Stomach (tissue), 8 donors: ENCODE measurements at regions not wholly inside any gene's neighbourhood (a gene's known extent, or its start where the extent isn't known, plus 50 kb on each side); places are given as distances from the start of the nearest gene placed in this dataset.

Experiments used
- DNase-seq, 2 donors: peaks; one replicate each; pipeline versions ENCODE4 v3.0.0 to v3.0.0-alpha.2; 2013 to 2019
- H3K27ac ChIP-seq, 5 donors: fragments of 200-600 bp in 4 of 5; sonication (generic) in 4 of 5; one replicate each; pipeline ENCODE4 v1.5.1; 2013 to 2019; ENCODE audit warnings: mild to moderate bottlenecking in 1 of 5, moderate library complexity in 1 of 5
- H3K27me3 ChIP-seq, 3 donors: fragments of 200-600 bp; sonication (generic); one replicate each; pipeline ENCODE4 v1.5.1; 2017 to 2019; ENCODE audit warnings: mixed run types in 1 of 3
- H3K36me3 ChIP-seq, 4 donors: fragments of 200-600 bp; sonication (generic); 1 replicate in 3 of 4; 2 replicates in 1 of 4; pipeline ENCODE4 v1.5.1; 2016 to 2019
- H3K4me1 ChIP-seq, 4 donors: fragments of 200-600 bp; sonication (generic); one replicate each; pipeline ENCODE4 v1.5.1; 2016 to 2019
- H3K4me3 ChIP-seq, 4 donors: fragments of 200-600 bp; sonication (generic) in 3 of 4; one replicate each; pipeline ENCODE4 v1.5.1; 2016 to 2019; ENCODE audit warnings: mild to moderate bottlenecking in 1 of 4
- H3K9me3 ChIP-seq, 4 donors: fragments of 200-600 bp; sonication (generic); one replicate each; pipeline ENCODE4 v1.5.1; 2016 to 2019
- EP300 ChIP-seq: sonication (generic); formaldehyde crosslinking; IDR thresholded peaks from one replicate; pipeline ENCODE4 v1.6.1; 2017; ENCODE audit warnings: antibody characterized with exemption
- POLR2A ChIP-seq, 4 donors: fragments of 450-650 bp; IDR thresholded peaks; one replicate each; pipeline ENCODE4 v1.6.1; 2016; ENCODE audit warnings: antibody characterized with exemption in 4 of 4, control low read depth in 2 of 4, mild to moderate bottlenecking in 1 of 4, moderate library complexity in 1 of 4
- POLR2AphosphoS5 ChIP-seq, 3 donors: sonication (generic); formaldehyde crosslinking; IDR thresholded peaks; one replicate each; pipeline ENCODE4 v1.6.1; 2016; ENCODE audit warnings: antibody characterized with exemption in 3 of 3
- WGBS, 5 donors: extraction: QIAGEN DNeasy Blood & Tissue Kit in 3 of 5; methylation state at CpG; one replicate each; pipeline versions ENCODE4 v1.1.5 to v1.1.7; 2013 to 2018; 5-methylcytosine and 5-hydroxymethylcytosine counted together
- intact Hi-C: fragments of 100-400 bp; cut with DNase I; formaldehyde crosslinking; loops from one replicate; pipeline ENCODE4 v1.15.1; 2023; ENCODE audit warnings: low total_unique reads
- TF ChIP-seq, protein P1 (sequence below), 7 experiments: fragments of 450-650 bp in 4 of 7; fragments of 200-600 bp in 3 of 7; sonication (generic) in 3 of 7; IDR thresholded peaks; one replicate each; pipeline ENCODE4 v1.5.1; 2016 to 2019; ENCODE audit warnings: antibody characterized with exemption in 7 of 7, control low read depth in 2 of 7, mild to moderate bottlenecking in 1 of 7
- donor health status: healthy with polysubstance abuse.
- donor health status: Bipolar disorder and iron deficiency.
- donor health status: healthy.

DNA sequence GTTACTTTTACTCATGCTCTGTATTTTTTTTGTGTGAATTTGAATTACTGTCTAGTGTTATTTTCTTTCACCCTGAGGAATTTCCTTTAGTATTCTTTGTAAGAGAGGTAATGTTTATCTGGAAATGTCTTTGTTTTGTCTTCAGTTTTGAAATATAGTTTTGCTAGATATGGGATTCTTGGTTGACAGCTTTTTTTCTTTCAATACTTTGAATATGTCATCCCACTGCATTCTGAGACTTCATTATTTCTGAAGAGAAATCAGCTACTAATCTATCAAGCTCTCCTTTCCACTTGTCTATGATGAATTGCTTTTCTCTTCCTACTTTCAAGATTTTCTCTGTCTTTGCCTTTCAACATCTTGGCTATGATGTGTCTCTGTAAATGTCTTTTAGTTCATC lies 217.0 kb upstream of the CASK start:
- TF ChIP-seq POLR2A (IDR thresholded peaks at IDR 0.05) (no peak), EP300 (no peak), POLR2AphosphoS5 (IDR thresholded peaks at IDR 0.05) (no peak)
- TF ChIP-seq, protein P1, sequence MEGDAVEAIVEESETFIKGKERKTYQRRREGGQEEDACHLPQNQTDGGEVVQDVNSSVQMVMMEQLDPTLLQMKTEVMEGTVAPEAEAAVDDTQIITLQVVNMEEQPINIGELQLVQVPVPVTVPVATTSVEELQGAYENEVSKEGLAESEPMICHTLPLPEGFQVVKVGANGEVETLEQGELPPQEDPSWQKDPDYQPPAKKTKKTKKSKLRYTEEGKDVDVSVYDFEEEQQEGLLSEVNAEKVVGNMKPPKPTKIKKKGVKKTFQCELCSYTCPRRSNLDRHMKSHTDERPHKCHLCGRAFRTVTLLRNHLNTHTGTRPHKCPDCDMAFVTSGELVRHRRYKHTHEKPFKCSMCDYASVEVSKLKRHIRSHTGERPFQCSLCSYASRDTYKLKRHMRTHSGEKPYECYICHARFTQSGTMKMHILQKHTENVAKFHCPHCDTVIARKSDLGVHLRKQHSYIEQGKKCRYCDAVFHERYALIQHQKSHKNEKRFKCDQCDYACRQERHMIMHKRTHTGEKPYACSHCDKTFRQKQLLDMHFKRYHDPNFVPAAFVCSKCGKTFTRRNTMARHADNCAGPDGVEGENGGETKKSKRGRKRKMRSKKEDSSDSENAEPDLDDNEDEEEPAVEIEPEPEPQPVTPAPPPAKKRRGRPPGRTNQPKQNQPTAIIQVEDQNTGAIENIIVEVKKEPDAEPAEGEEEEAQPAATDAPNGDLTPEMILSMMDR (IDR thresholded peaks at IDR 0.05) = no peak
- no peaks in the 10 kb centered on the region for H3K36me3 ChIP-seq
- no peaks in the 10 kb centered on the region for H3K4me1 ChIP-seq
- H3K27ac ChIP-seq = no peak overlapping the region
- no peak for DNase-seq
- peaks cover 0 to 24% (median 11%) of the 10 kb centered on the region in 4 donors for H3K9me3 ChIP-seq
- H3K4me3 ChIP-seq = no peak overlapping the region
- intact Hi-C loops = no loop called here
- no peaks in the 10 kb centered on the region for H3K27me3 ChIP-seq

DNA sequence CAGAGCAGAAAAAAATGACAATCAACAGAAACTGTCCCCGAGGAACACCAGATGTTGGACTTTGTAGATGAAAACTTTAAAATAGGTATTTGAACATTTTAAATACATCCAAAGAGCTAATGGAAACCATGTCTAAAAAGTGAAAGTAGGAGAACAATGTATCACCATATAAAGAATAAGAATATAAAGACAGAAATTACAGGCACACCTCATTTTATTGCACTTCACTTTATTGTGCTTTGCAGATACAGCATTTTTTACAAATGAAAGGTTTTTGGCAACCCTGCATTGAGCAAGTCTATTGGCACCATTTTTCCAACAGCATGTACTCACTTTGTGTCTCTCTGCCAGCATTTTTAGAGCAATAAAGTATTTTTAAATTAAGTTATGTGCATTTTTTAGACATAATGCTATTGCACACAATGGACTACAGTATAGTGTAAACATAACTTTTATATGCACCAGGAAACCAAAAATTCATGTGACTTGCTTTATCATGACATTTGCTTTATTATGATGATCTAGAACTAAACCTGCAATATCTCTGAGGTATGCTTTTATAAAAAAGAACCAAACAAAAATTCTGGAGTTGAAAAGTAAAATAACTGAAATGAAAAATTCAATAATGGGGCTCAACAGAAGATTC lies 212.4 kb upstream of the CASK start:
- Histone ChIP-seq H3K36me3 (no peaks in the 10 kb centered on the region), H3K27me3 (no peaks in the 10 kb centered on the region), H3K27ac (no peak overlapping the region), H3K9me3 (peaks cover 0 to 24% (median 11%) of the 10 kb centered on the region in 4 donors), H3K4me1 (no peaks in the 10 kb centered on the region), H3K4me3 (no peak overlapping the region)
- intact Hi-C loops = no loop called here
- TF ChIP-seq EP300 = no peak
- TF ChIP-seq, protein P1 (IDR thresholded peaks at IDR 0.05) = no peak
- no peak for TF ChIP-seq POLR2AphosphoS5 (IDR thresholded peaks at IDR 0.05)
- no peak for TF ChIP-seq POLR2A (IDR thresholded peaks at IDR 0.05)
- 81 to 98% (median 89%) methylated on average over 1 of the region's 1 CpG for WGBS, 5 donors
- no peak for DNase-seq

DNA sequence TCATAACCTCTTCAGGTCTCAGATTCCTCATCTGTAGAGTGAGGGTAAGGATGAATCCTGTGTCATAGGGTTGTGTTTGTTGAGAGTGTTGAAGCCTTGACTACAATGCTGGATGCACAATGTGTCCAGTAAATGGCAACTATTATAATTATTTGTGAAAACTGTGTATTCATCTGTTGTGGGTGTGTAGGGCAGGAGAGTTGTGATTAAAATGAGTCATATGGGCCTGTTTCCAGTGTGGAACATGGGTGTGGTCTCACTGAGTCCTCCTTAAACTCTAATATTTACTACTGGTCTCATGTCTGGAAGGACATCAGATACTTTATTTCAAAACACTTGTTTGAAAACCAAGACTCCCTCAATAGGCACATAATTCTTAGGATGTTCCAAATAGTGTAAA lies 208.5 kb upstream of the CASK start:
- DNase-seq = peak in 1 of 2 donors; percentile 17
- Histone ChIP-seq H3K4me3 (no peak overlapping the region), H3K27ac (no peak overlapping the region), H3K27me3 (no peaks in the 10 kb centered on the region), H3K4me1 (no peaks in the 10 kb centered on the region), H3K36me3 (no peaks in the 10 kb centered on the region), H3K9me3 (peaks cover 0 to 13% (median 0%) of the 10 kb centered on the region in 4 donors)
- intact Hi-C loops = no loop called here
- TF ChIP-seq POLR2AphosphoS5 (IDR thresholded peaks at IDR 0.05) = no peak
- TF ChIP-seq POLR2A (IDR thresholded peaks at IDR 0.05) = no peak
- TF ChIP-seq, protein P1 (IDR thresholded peaks at IDR 0.05) = no peak
- no peak for TF ChIP-seq EP300

DNA sequence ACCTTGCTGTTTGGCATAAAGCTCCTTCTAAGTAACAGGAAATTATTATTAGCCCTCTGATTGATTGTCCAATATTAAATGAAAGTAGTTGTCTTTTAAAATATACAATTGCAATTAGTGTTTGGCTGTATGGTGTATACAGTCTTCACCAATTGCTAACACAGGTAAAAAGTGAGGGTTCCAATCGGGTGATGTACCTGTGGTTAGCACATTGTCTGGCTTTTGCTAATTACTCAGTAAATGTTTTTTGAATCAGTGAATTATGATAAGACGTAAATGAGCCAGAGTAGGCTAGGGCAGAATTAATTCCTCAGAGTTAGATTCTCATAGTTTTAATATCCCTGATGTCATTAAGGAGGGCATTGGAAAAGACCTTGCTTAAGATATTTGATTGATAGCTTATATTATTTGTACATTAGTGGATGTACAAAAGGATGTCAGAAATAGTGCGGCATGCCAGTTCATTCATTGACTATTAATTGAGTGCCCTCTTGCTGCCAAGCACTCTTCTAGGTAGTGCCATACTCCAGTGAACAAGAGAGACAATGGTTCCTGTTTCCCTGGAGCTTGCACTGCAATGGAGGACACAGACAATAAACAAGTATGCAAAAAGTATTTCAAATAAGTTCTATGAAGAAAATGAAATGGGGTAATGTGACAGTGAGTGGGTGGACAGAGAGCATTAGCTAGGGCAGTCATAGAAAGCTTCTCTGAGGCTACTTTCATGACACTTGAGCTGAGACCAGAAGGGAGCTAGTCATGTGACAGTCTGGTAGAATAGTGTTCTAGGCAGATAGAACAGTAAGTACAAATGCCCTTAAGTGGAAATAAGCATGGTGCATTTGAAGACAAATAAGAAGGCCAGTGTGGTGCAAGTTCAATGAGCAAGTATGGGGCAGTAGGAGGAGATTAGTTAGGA lies 205.9 kb upstream of the CASK start:
- TF ChIP-seq, protein P1 (IDR thresholded peaks at IDR 0.05) = no peak
- TF ChIP-seq POLR2AphosphoS5 (IDR thresholded peaks at IDR 0.05) (no peak), POLR2A (IDR thresholded peaks at IDR 0.05) (no peak), EP300 (no peak)
- no peaks in the 10 kb centered on the region for H3K4me1 ChIP-seq
- WGBS, 5 donors = 79 to 91% (median 88%) methylated on average over 3 of the region's 3 CpGs
- H3K4me3 ChIP-seq = no peak overlapping the region
- H3K36me3 ChIP-seq = no peaks in the 10 kb centered on the region
- H3K9me3 ChIP-seq = no peaks in the 10 kb centered on the region
- DNase-seq = no peak
- H3K27ac ChIP-seq = no peak overlapping the region
- intact Hi-C loops = no loop called here
- H3K27me3 ChIP-seq = no peaks in the 10 kb centered on the region
